HCT116 (cell line): ENCODE measurements at regions not wholly inside any gene's neighbourhood (a gene's known extent, or its start where the extent isn't known, plus 50 kb on each side); places are given as distances from the start of the nearest gene placed in this dataset.

Experiments used
- ATAC-seq: fragments of 200-7000 bp; cut with Tn5 transposase; 2 replicates; pipeline ENCODE4 v1.9.1; 2020; ENCODE audit warnings: mild to moderate bottlenecking, moderate library complexity
- BruUV-seq: library from RNA; stranded (reverse); fragments of 400-500 nt; replicated peaks from 2 replicates; lab custom pipeline; 2021; lab: Mats Ljungman, UMichigan
- CTCF ChIA-PET: fragments of 300-600 bp; sonication (Branson Sonifier 250); formaldehyde crosslinking; loops from one replicate; lab custom pipeline; 2021; ENCODE audit warnings: antibody characterized with exemption; lab: Charles Lee
- POLR2A ChIA-PET: fragments of 300-600, 350-600 bp; sonication (Branson Sonifier 250); formaldehyde crosslinking; loops from one replicate; lab custom pipeline; 2021; ENCODE audit warnings: antibody characterized with exemption; lab: Charles Lee
- RAD21 ChIA-PET, 2 experiments: fragments of 300-600 bp; sonication (Branson Sonifier 250); formaldehyde crosslinking; loops; one replicate each; lab custom pipeline; 2023; ENCODE audit warnings: low total read pairs in 2 of 2; ENCODE audit not compliant: uncharacterized antibody in 2 of 2, unreplicated experiment in 2 of 2, low non-redundant PET in 1 of 2; lab: Charles Lee
- DNase-seq: peaks from one replicate; pipeline ENCODE4 v3.0.0-alpha.2; 2010; ENCODE audit warnings: low read depth, low spot score
- H2AFZ ChIP-seq: fragments of 200-600 bp; shearing (Covaris generic), sonication (generic); 2 replicates; pipeline ENCODE4 v1.6.1; 2017; ENCODE audit warnings: low read depth, mixed run types, mixed read lengths, antibody characterized with exemption, low read length; ENCODE audit not compliant: poor library complexity, severe bottlenecking
- H3K27ac ChIP-seq: 2 replicates; pipeline ENCODE4 v1.5.1; 2012; ENCODE audit warnings: low read depth, low read length
- H3K27me3 ChIP-seq: fragments of 200-600 bp; sonication (generic); 2 replicates; pipeline ENCODE4 v1.6.1; 2016; ENCODE audit warnings: mixed run types, low read length, mixed read lengths; ENCODE audit not compliant: insufficient read depth
- H3K36me3 ChIP-seq, 2 experiments: fragments of 200-500 bp in 1 of 2; fragments of 200-600 bp in 1 of 2; sonication (Bioruptor generic) in 1 of 2; sonication (generic) in 1 of 2; 2 replicates each; pipeline versions ENCODE4 v1.5.1 to v1.6.1; 2014 to 2016; ENCODE audit warnings: low read length in 2 of 2, inconsistent platforms in 1 of 2, mixed read lengths in 1 of 2, mixed run types in 1 of 2; ENCODE audit not compliant: insufficient read depth in 2 of 2, control insufficient read depth in 1 of 2
- H3K4me1 ChIP-seq, 2 experiments: fragments of 200-600 bp in 1 of 2; sonication (generic) in 1 of 2; 2 replicates each; pipeline versions ENCODE4 v1.5.1 to v1.6.1; 2012 to 2017; ENCODE audit warnings: low read length in 2 of 2, inconsistent platforms in 1 of 2, mild to moderate bottlenecking in 1 of 2, mixed read lengths in 1 of 2, mixed run types in 1 of 2, moderate library complexity in 1 of 2; ENCODE audit not compliant: insufficient read depth in 2 of 2, control insufficient read depth in 1 of 2
- H3K4me2 ChIP-seq: fragments of 200-600 bp; sonication (generic); 2 replicates; pipeline ENCODE4 v1.6.1; 2017; ENCODE audit warnings: mixed run types, low read length, mixed read lengths
- H3K4me3 ChIP-seq, 2 experiments: fragments of 200-600 bp in 1 of 2; sonication (generic) in 1 of 2; replicated peaks in 1 of 2; 2 replicates each; pipeline ENCODE4 v1.5.1; 2011 to 2016; ENCODE audit warnings: low read length in 2 of 2, control low read depth in 1 of 2, low read depth in 1 of 2, mild to moderate bottlenecking in 1 of 2, mixed read lengths in 1 of 2, mixed run types in 1 of 2
- H3K79me2 ChIP-seq: fragments of 200-600 bp; sonication (generic); 2 replicates; pipeline ENCODE4 v1.6.1; 2017; ENCODE audit warnings: mild to moderate bottlenecking, mixed run types, low read length, moderate library complexity, mixed read lengths; ENCODE audit not compliant: insufficient read depth
- H3K9ac ChIP-seq: fragments of 200-600 bp; sonication (generic); 2 replicates; pipeline ENCODE4 v1.6.1; 2016; ENCODE audit warnings: low read length, mixed read lengths
- H3K9me2 ChIP-seq: fragments of 200-600 bp; sonication (generic), shearing (Covaris generic); 2 replicates; pipeline ENCODE4 v1.6.1; 2017; ENCODE audit warnings: mixed run types, mild to moderate bottlenecking, moderate library complexity; ENCODE audit not compliant: insufficient read depth
- H3K9me3 ChIP-seq, 2 experiments: fragments of 200-500 bp in 1 of 2; fragments of 200-600 bp in 1 of 2; sonication (Bioruptor generic) in 1 of 2; sonication (generic) in 1 of 2; 2 replicates each; pipeline ENCODE4 v1.6.1; 2014 to 2017; ENCODE audit warnings: low read length in 2 of 2, mixed read lengths in 2 of 2, inconsistent platforms in 1 of 2, low read depth in 1 of 2, mild to moderate bottlenecking in 1 of 2, mixed run types in 1 of 2, moderate library complexity in 1 of 2; ENCODE audit not compliant: control insufficient read depth in 1 of 2, insufficient read depth in 1 of 2
- H4K20me1 ChIP-seq: fragments of 200-600 bp; sonication (generic), shearing (Covaris generic); 2 replicates; pipeline ENCODE4 v1.6.1; 2017; ENCODE audit warnings: mixed run types, mild to moderate bottlenecking, moderate library complexity; ENCODE audit not compliant: insufficient read depth
- CBX3 ChIP-seq: IDR thresholded peaks from 2 replicates; pipeline ENCODE4 v1.6.1; 2012; ENCODE audit warnings: low read depth
- CTCF ChIP-seq, 3 experiments: fragments of 200-600 bp in 1 of 3; sonication (generic) in 1 of 3; IDR thresholded peaks in 2 of 3; conservative IDR thresholded peaks in 1 of 3; 2 replicates each; pipeline ENCODE4 v1.5.1; 2012 to 2017; ENCODE audit warnings: low read depth in 2 of 3, low read length in 2 of 3, antibody characterized with exemption in 1 of 3, borderline replicate concordance in 1 of 3, control low read depth in 1 of 3, mild to moderate bottlenecking in 1 of 3, mixed read lengths in 1 of 3, mixed run types in 1 of 3, moderate library complexity in 1 of 3; ENCODE audit not compliant: insufficient read depth in 1 of 3
- EGR1 ChIP-seq: IDR thresholded peaks from 2 replicates; pipeline ENCODE4 v1.6.1; 2012; ENCODE audit warnings: low read depth
- REST ChIP-seq: IDR thresholded peaks from 2 replicates; pipeline ENCODE4 v1.6.1; 2012; ENCODE audit warnings: low read depth
- SIN3A ChIP-seq: IDR thresholded peaks from 2 replicates; pipeline ENCODE4 v1.6.1; 2012; ENCODE audit warnings: low read depth
- TCF7L2 ChIP-seq: IDR thresholded peaks from 2 replicates; pipeline ENCODE4 v1.7.0; 2011; ENCODE audit warnings: borderline replicate concordance, inconsistent platforms; ENCODE audit not compliant: insufficient read depth, insufficient read length; ENCODE audit errors: extremely low read depth
- ZNF274 ChIP-seq: fragments of 200-500 bp; sonication (Bioruptor generic); IDR thresholded peaks from 2 replicates; pipeline ENCODE4 v1.6.1; 2014; ENCODE audit warnings: mild to moderate bottlenecking, low read depth, low read length, inconsistent platforms
- intact Hi-C: fragments of 100-400 bp; cut with micrococcal nuclease; formaldehyde crosslinking; loops from 2 replicates; pipeline ENCODE4 v1.10.0; 2022
- TF ChIP-seq, protein P1 (sequence below): IDR thresholded peaks from 2 replicates; pipeline ENCODE4 v1.6.1; 2012
- TF ChIP-seq, protein P2 (sequence below): IDR thresholded peaks from 2 replicates; pipeline ENCODE4 v1.6.1; 2012

- no peaks in the 10 kb centered on the region for H3K9me3 ChIP-seq
- H3K79me2 ChIP-seq, result no peaks in the 10 kb centered on the region
- POLR2A ChIA-PET, result no interaction called here
- H4K20me1 ChIP-seq, result no peaks in the 10 kb centered on the region
- H3K9me2 ChIP-seq, result no peaks in the 10 kb centered on the region
- TF ChIP-seq ZNF274 (no peak), SIN3A (no peak), EGR1 (no peak), TCF7L2 (no peak), CBX3 (no peak), CTCF (IDR thresholded peaks at IDR 0.05 in 2 of 3, conservative IDR thresholded peaks at IDR 0.05 in 1 of 3; ENCODE audit: borderline replicate concordance in 1 of 3, insufficient read depth in 1 of 3, low read depth in 2 of 3, low read length in 2 of 3) (no peak), REST (no peak)
- TF ChIP-seq, protein P1, sequence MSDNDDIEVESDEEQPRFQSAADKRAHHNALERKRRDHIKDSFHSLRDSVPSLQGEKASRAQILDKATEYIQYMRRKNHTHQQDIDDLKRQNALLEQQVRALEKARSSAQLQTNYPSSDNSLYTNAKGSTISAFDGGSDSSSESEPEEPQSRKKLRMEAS, result no peak
- TF ChIP-seq, protein P2, sequence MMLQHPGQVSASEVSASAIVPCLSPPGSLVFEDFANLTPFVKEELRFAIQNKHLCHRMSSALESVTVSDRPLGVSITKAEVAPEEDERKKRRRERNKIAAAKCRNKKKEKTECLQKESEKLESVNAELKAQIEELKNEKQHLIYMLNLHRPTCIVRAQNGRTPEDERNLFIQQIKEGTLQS, result no peak
- TF ChIP-seq, all 23 proteins: peak for 0
- DNase-seq (no peak), ATAC-seq (no peak)
- BruUV-seq, result no TSS peak
- Histone ChIP-seq H3K4me3 (no peak overlapping the region), H3K4me2 (no peak overlapping the region), H2AFZ (no peak overlapping the region), H3K9ac (no peak overlapping the region), H3K36me3 (no peaks in the 10 kb centered on the region), H3K27ac (no peak overlapping the region), H3K27me3 (no peaks in the 10 kb centered on the region), H3K4me1 (no peaks in the 10 kb centered on the region)
- RAD21 ChIA-PET, result no interaction called here
- intact Hi-C loops, result no loop called here
- CTCF ChIA-PET, result no interaction called here
These were observed 72.6 kb upstream of the MC2R start for GRCh38 chr18:13987956-13988355.
